ENCODE measurements at regions not wholly inside any gene's neighbourhood (a gene's known extent, or its start where the extent isn't known, plus 50 kb on each side); places are given as distances from the start of the nearest gene placed in this dataset.

- ChIA-PET CTCF (no interaction called here), POLR2A (no interaction called here)
- TF ChIP-seq SIN3A (IDR thresholded peaks at IDR 0.05; ENCODE audit: borderline replicate concordance, insufficient read depth, low read depth, low read length) = no peak
- TF ChIP-seq, protein P1, sequence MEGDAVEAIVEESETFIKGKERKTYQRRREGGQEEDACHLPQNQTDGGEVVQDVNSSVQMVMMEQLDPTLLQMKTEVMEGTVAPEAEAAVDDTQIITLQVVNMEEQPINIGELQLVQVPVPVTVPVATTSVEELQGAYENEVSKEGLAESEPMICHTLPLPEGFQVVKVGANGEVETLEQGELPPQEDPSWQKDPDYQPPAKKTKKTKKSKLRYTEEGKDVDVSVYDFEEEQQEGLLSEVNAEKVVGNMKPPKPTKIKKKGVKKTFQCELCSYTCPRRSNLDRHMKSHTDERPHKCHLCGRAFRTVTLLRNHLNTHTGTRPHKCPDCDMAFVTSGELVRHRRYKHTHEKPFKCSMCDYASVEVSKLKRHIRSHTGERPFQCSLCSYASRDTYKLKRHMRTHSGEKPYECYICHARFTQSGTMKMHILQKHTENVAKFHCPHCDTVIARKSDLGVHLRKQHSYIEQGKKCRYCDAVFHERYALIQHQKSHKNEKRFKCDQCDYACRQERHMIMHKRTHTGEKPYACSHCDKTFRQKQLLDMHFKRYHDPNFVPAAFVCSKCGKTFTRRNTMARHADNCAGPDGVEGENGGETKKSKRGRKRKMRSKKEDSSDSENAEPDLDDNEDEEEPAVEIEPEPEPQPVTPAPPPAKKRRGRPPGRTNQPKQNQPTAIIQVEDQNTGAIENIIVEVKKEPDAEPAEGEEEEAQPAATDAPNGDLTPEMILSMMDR (IDR thresholded peaks at IDR 0.05) = no peak
- TF ChIP-seq TCF7L2 (IDR thresholded peaks at IDR 0.05; ENCODE audit: low read depth, low read length) = no peak
- TF ChIP-seq REST (IDR thresholded peaks at IDR 0.05; ENCODE audit: insufficient read depth in 1 of 2, low read depth in 2 of 2, low read length in 1 of 2) = no peak
- no peak for TF ChIP-seq POLR2AphosphoS5 (IDR thresholded peaks at IDR 0.05; ENCODE audit: low read depth, low read length)
- in situ Hi-C loops (cut with HindIII; ENCODE audit: low pct_unique_long_range_greater_than_20kb, low sequenced_read_pairs) (no loop called here), intact Hi-C loops (cut with micrococcal nuclease; ENCODE audit: unreplicated experiment) (no loop called here)
- BruUV-seq (replicated peaks) = no TSS peak
- Histone ChIP-seq H3K4me1 (ENCODE audit: control insufficient read depth, insufficient read depth, low read length) (no peaks in the 10 kb centered on the region), H3K27ac (ENCODE audit: low read length) (no peak overlapping the region), H3K4me3 (ENCODE audit: low read depth in 2 of 2, low read length in 2 of 2) (no peak overlapping the region), H3K36me3 (ENCODE audit: control insufficient read depth, insufficient read depth, low read length) (no peaks in the 10 kb centered on the region), H3K27me3 (ENCODE audit: control insufficient read depth, insufficient read depth, low read length) (peaks cover 11% of the 10 kb centered on the region; the same call in 1 of the 2 replicates), H3K9me3 (ENCODE audit: control insufficient read depth, insufficient read depth, low read depth, low read length) (no peaks in the 10 kb centered on the region)
- no peak for DNase-seq (ENCODE audit: low read depth, low spot score)
- no peak for ATAC-seq
These were observed 541.4 kb downstream of the TCERG1L start for GRCh38 chr10:130770018-130770630.

DNA sequence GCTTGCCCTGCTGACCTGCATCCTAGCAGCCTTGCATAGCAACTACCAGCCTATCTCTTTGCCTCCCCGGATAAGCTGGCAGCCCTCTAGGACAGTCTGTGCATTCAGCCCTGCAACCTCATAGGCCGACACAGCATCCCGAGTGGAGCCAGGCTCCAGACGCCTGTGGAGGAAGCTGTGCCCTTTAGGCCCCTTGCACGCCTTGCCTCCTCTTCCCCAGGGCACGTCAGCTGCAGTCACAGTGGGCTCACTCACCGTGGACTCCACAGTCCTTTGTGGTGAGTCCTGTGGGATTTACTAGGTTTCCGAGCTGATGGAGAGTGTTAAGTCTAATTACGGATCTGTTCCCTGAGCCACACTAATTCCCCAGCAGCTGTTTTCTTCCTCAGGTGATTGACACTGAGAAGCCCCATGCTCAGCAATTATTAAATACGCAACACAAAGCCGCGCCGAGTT lies 540.0 kb downstream of the TCERG1L start:
- Histone ChIP-seq H3K4me1 (ENCODE audit: control insufficient read depth, insufficient read depth, low read length) (no peaks in the 10 kb centered on the region), H3K36me3 (ENCODE audit: control insufficient read depth, insufficient read depth, low read length) (no peaks in the 10 kb centered on the region), H3K27ac (ENCODE audit: low read length) (no peak overlapping the region), H3K9me3 (ENCODE audit: control insufficient read depth, insufficient read depth, low read depth, low read length) (no peaks in the 10 kb centered on the region), H3K4me3 (ENCODE audit: low read depth in 2 of 2, low read length in 2 of 2) (no peak overlapping the region), H3K27me3 (ENCODE audit: control insufficient read depth, insufficient read depth, low read length) (peaks cover 13% of the 10 kb centered on the region; the same call in 1 of the 2 replicates)
- ATAC-seq = no peak
- CTCF ChIA-PET = no interaction called here
- no peak for DNase-seq (ENCODE audit: low read depth, low spot score)
- in situ Hi-C loops (cut with HindIII; ENCODE audit: low pct_unique_long_range_greater_than_20kb, low sequenced_read_pairs) (no loop called here), intact Hi-C loops (cut with micrococcal nuclease; ENCODE audit: unreplicated experiment) (no loop called here)
- POLR2A ChIA-PET = no interaction called here
- TF ChIP-seq, protein P1 (IDR thresholded peaks at IDR 0.05) = no peak
- TF ChIP-seq POLR2AphosphoS5 (IDR thresholded peaks at IDR 0.05; ENCODE audit: low read depth, low read length) (no peak), REST (IDR thresholded peaks at IDR 0.05; ENCODE audit: insufficient read depth in 1 of 2, low read depth in 2 of 2, low read length in 1 of 2) (no peak), TCF7L2 (IDR thresholded peaks at IDR 0.05; ENCODE audit: low read depth, low read length) (no peak), SIN3A (IDR thresholded peaks at IDR 0.05; ENCODE audit: borderline replicate concordance, insufficient read depth, low read depth, low read length) (no peak)
- no TSS peak for BruUV-seq (replicated peaks)
